B cell (primary cell): ENCODE measurements at regions not wholly inside any gene's neighbourhood (a gene's known extent, or its start where the extent isn't known, plus 50 kb on each side); places are given as distances from the start of the nearest gene placed in this dataset.

Experiments
- ATAC-seq: fragments of 200-7000 bp; cut with Tn5 transposase; one replicate; pipeline ENCODE4 v1.10.0; 2021; ENCODE audit warnings: low read depth, mild to moderate bottlenecking, moderate number of reproducible peaks, moderate library complexity
- CTCF ChIA-PET: fragments of 350-600 bp; sonication (Branson Sonifier 250); formaldehyde crosslinking; loops from one replicate; lab custom pipeline; 2021; ENCODE audit warnings: antibody characterized with exemption, inconsistent platforms; lab: Charles Lee
- POLR2A ChIA-PET: fragments of 350-600 bp; sonication (Branson Sonifier 250); formaldehyde crosslinking; loops from one replicate; lab custom pipeline; 2021; ENCODE audit warnings: antibody characterized with exemption; lab: Charles Lee
- DNase-seq: peaks from one replicate; pipeline ENCODE4 v3.0.0; 2013
- H2AFZ ChIP-seq: 2 replicates; pipeline ENCODE4 v1.6.1; 2012; ENCODE audit warnings: mild to moderate bottlenecking, low read depth, low read length; ENCODE audit not compliant: insufficient read depth, poor library complexity, severe bottlenecking
- H3K27ac ChIP-seq, 2 donors: 1 replicate in 1 of 2; 2 replicates in 1 of 2; pipeline ENCODE4 v1.5.1; 2012 to 2013; ENCODE audit warnings: low read length in 2 of 2, mild to moderate bottlenecking in 2 of 2, moderate library complexity in 1 of 2
- H3K27me3 ChIP-seq, 4 experiments: fragments of 200-600 bp in 1 of 4; sonication (generic) in 1 of 4; replicated peaks in 1 of 4; 1 replicate in 2 of 4; 2 replicates in 2 of 4; pipeline versions ENCODE4 v1.6.1 to v1.7.0; 2013 to 2016; ENCODE audit warnings: low read length in 3 of 4, mild to moderate bottlenecking in 2 of 4, mixed read lengths in 1 of 4, moderate library complexity in 1 of 4; ENCODE audit not compliant: insufficient read depth in 4 of 4, control insufficient read depth in 3 of 4; ENCODE audit errors: control extremely low read depth in 1 of 4
- H3K36me3 ChIP-seq, 2 experiments: replicated peaks in 1 of 2; 1 replicate in 1 of 2; 2 replicates in 1 of 2; pipeline versions ENCODE4 v1.6.1 to v1.7.1; 2013; ENCODE audit warnings: low read length in 1 of 2; ENCODE audit not compliant: insufficient read depth in 2 of 2, control insufficient read depth in 1 of 2; ENCODE audit errors: control extremely low read depth in 1 of 2, extremely low read depth in 1 of 2
- H3K4me1 ChIP-seq, 2 donors: fragments of 200-600 bp in 1 of 2; sonication (generic) in 1 of 2; 1 replicate in 1 of 2; 2 replicates in 1 of 2; pipeline versions ENCODE4 v1.5.1 to v1.6.1; 2013 to 2017; ENCODE audit warnings: low read length in 2 of 2; ENCODE audit not compliant: control insufficient read depth in 2 of 2, insufficient read depth in 2 of 2
- H3K4me2 ChIP-seq: replicated peaks from 2 replicates; pipeline ENCODE3; 2012; ENCODE audit warnings: mild to moderate bottlenecking, low read depth, low read length; ENCODE audit not compliant: poor library complexity, severe bottlenecking
- H3K4me3 ChIP-seq, 5 experiments: fragments of 200-600 bp in 1 of 5; sonication (generic) in 1 of 5; 1 replicate in 3 of 5; 2 replicates in 2 of 5; pipeline versions ENCODE4 v1.5.1 to v1.7.0; 2011 to 2016; ENCODE audit warnings: low read length in 4 of 5, mild to moderate bottlenecking in 4 of 5, low read depth in 2 of 5, control low read depth in 1 of 5, moderate library complexity in 1 of 5; ENCODE audit not compliant: insufficient read depth in 1 of 5; ENCODE audit errors: control extremely low read depth in 1 of 5, extremely low read depth in 1 of 5
- H3K79me2 ChIP-seq: fragments of 200-600 bp; sonication (generic); one replicate; pipeline ENCODE4 v1.6.0; 2016; ENCODE audit warnings: low read length; ENCODE audit not compliant: control insufficient read depth, insufficient read depth
- H3K9ac ChIP-seq: fragments of 200-600 bp; sonication (generic); 2 replicates; pipeline ENCODE4 v1.6.1; 2017; ENCODE audit warnings: mild to moderate bottlenecking, low read length, moderate library complexity
- H3K9me3 ChIP-seq, 3 donors: one replicate each; pipeline versions ENCODE4 v1.6.1 to v1.7.1; 2013; ENCODE audit warnings: low read length in 2 of 3; ENCODE audit not compliant: control insufficient read depth in 2 of 3, insufficient read depth in 1 of 3; ENCODE audit errors: control extremely low read depth in 1 of 3
- H4K20me1 ChIP-seq: 2 replicates; pipeline ENCODE4 v1.6.0; 2012; ENCODE audit warnings: mild to moderate bottlenecking, low read length; ENCODE audit not compliant: insufficient read depth, control insufficient read depth, poor library complexity, severe bottlenecking
- H3K27ac Mint-ChIP-seq: one replicate; pipeline ENCODE4 v1.8.0; 2021; ENCODE audit warnings: mixed read lengths
- H3K27me3 Mint-ChIP-seq: one replicate; pipeline ENCODE4 v1.8.0; 2021; ENCODE audit warnings: mixed read lengths
- H3K4me1 Mint-ChIP-seq: one replicate; pipeline ENCODE4 v1.8.0; 2021; ENCODE audit warnings: mixed read lengths
- H3K4me3 Mint-ChIP-seq: one replicate; pipeline ENCODE4 v1.8.0; 2021; ENCODE audit warnings: mixed read lengths
- H3K9me3 Mint-ChIP-seq: one replicate; pipeline ENCODE4 v1.8.0; 2022; ENCODE audit warnings: mixed read lengths; ENCODE audit not compliant: insufficient read depth
- CTCF ChIP-seq: fragments of 200-600 bp; IDR thresholded peaks from one replicate; pipeline ENCODE4 v1.8.0; 2022; ENCODE audit warnings: antibody characterized with exemption, mild to moderate bottlenecking
- EZH2 ChIP-seq: IDR thresholded peaks from 2 replicates; pipeline ENCODE4 v1.6.1; 2012; ENCODE audit warnings: borderline replicate concordance, low read depth, mild to moderate bottlenecking, moderate library complexity, low read length; ENCODE audit not compliant: insufficient read depth, poor library complexity, severe bottlenecking
- WGBS: methylation state at CpG from one replicate; pipeline ENCODE4 v1.1.5; 2013; ENCODE audit warnings: missing lambda C conversion rate; ENCODE audit not compliant: insufficient coverage; 5-methylcytosine and 5-hydroxymethylcytosine counted together
- intact Hi-C: fragments of 100-400 bp; cut with micrococcal nuclease; formaldehyde crosslinking; loops from one replicate; pipeline ENCODE4 v1.10.0; 2022

- POLR2A ChIA-PET, result no interaction called here
- intact Hi-C loops, result no loop called here
Measured at GRCh38 chr2:88892788-88893187, 201.3 kb downstream of the RPIA start.

More at GRCh38 chr2:88892788-88893187, 201.3 kb downstream of the RPIA start:
- Histone ChIP-seq H4K20me1 (no peaks in the 10 kb centered on the region), H3K4me3 (no peak overlapping the region), H3K9ac (no peak overlapping the region), H3K27ac (no peak overlapping the region), H2AFZ (no peak overlapping the region), H3K4me1 (peaks cover 11 to 13% of the 10 kb centered on the region in 2 donors), H3K79me2 (no peaks in the 10 kb centered on the region), H3K4me2 (no peak overlapping the region), H3K27me3 (no peaks in the 10 kb centered on the region), H3K36me3 (no peaks in the 10 kb centered on the region), H3K9me3 (peaks cover 0 to 12% (median 1%) of the 10 kb centered on the region in 3 donors)
- H3K4me1 Mint-ChIP-seq, result peaks cover 20% of the 10 kb centered on the region
- no peaks in the 10 kb centered on the region for H3K27me3 Mint-ChIP-seq
- DNase-seq (no peak), ATAC-seq (no peak)
- H3K4me3 Mint-ChIP-seq, result no peak overlapping the region
- no peak for TF ChIP-seq EZH2
- no peak for TF ChIP-seq CTCF
- WGBS, result 100% methylated on average over 2 of the region's 4 CpGs
- CTCF ChIA-PET, result interaction anchor here (2.5 kb wide), 1 partner anchor 13 kb away, joined by 17 read pairs; no protein-coding TSS in a partner anchor
- H3K9me3 Mint-ChIP-seq, result no peaks in the 10 kb centered on the region
- H3K27ac Mint-ChIP-seq, result no peak overlapping the region
